HCT116 (cell line): ENCODE measurements at regions not wholly inside any gene's neighbourhood (a gene's known extent, or its start where the extent isn't known, plus 50 kb on each side); places are given as distances from the start of the nearest gene placed in this dataset.

Experiments
- ATAC-seq: fragments of 200-7000 bp; cut with Tn5 transposase; 2 replicates; pipeline ENCODE4 v1.9.1; 2020; ENCODE audit warnings: mild to moderate bottlenecking, moderate library complexity
- BruUV-seq: library from RNA; stranded (reverse); fragments of 400-500 nt; replicated peaks from 2 replicates; lab custom pipeline; 2021; lab: Mats Ljungman, UMichigan
- CTCF ChIA-PET: fragments of 300-600 bp; sonication (Branson Sonifier 250); formaldehyde crosslinking; loops from one replicate; lab custom pipeline; 2021; ENCODE audit warnings: antibody characterized with exemption; lab: Charles Lee
- POLR2A ChIA-PET: fragments of 300-600, 350-600 bp; sonication (Branson Sonifier 250); formaldehyde crosslinking; loops from one replicate; lab custom pipeline; 2021; ENCODE audit warnings: antibody characterized with exemption; lab: Charles Lee
- RAD21 ChIA-PET, 2 experiments: fragments of 300-600 bp; sonication (Branson Sonifier 250); formaldehyde crosslinking; loops; one replicate each; lab custom pipeline; 2023; ENCODE audit warnings: low total read pairs in 2 of 2; ENCODE audit not compliant: uncharacterized antibody in 2 of 2, unreplicated experiment in 2 of 2, low non-redundant PET in 1 of 2; lab: Charles Lee
- DNase-seq: peaks from one replicate; pipeline ENCODE4 v3.0.0-alpha.2; 2010; ENCODE audit warnings: low read depth, low spot score
- H2AFZ ChIP-seq: fragments of 200-600 bp; shearing (Covaris generic), sonication (generic); 2 replicates; pipeline ENCODE4 v1.6.1; 2017; ENCODE audit warnings: low read depth, mixed run types, mixed read lengths, antibody characterized with exemption, low read length; ENCODE audit not compliant: poor library complexity, severe bottlenecking
- H3K27ac ChIP-seq: 2 replicates; pipeline ENCODE4 v1.5.1; 2012; ENCODE audit warnings: low read depth, low read length
- H3K27me3 ChIP-seq: fragments of 200-600 bp; sonication (generic); 2 replicates; pipeline ENCODE4 v1.6.1; 2016; ENCODE audit warnings: mixed run types, low read length, mixed read lengths; ENCODE audit not compliant: insufficient read depth
- H3K36me3 ChIP-seq, 2 experiments: fragments of 200-500 bp in 1 of 2; fragments of 200-600 bp in 1 of 2; sonication (Bioruptor generic) in 1 of 2; sonication (generic) in 1 of 2; 2 replicates each; pipeline versions ENCODE4 v1.5.1 to v1.6.1; 2014 to 2016; ENCODE audit warnings: low read length in 2 of 2, inconsistent platforms in 1 of 2, mixed read lengths in 1 of 2, mixed run types in 1 of 2; ENCODE audit not compliant: insufficient read depth in 2 of 2, control insufficient read depth in 1 of 2
- H3K4me1 ChIP-seq, 2 experiments: fragments of 200-600 bp in 1 of 2; sonication (generic) in 1 of 2; 2 replicates each; pipeline versions ENCODE4 v1.5.1 to v1.6.1; 2012 to 2017; ENCODE audit warnings: low read length in 2 of 2, inconsistent platforms in 1 of 2, mild to moderate bottlenecking in 1 of 2, mixed read lengths in 1 of 2, mixed run types in 1 of 2, moderate library complexity in 1 of 2; ENCODE audit not compliant: insufficient read depth in 2 of 2, control insufficient read depth in 1 of 2
- H3K4me2 ChIP-seq: fragments of 200-600 bp; sonication (generic); 2 replicates; pipeline ENCODE4 v1.6.1; 2017; ENCODE audit warnings: mixed run types, low read length, mixed read lengths
- H3K4me3 ChIP-seq, 2 experiments: fragments of 200-600 bp in 1 of 2; sonication (generic) in 1 of 2; replicated peaks in 1 of 2; 2 replicates each; pipeline ENCODE4 v1.5.1; 2011 to 2016; ENCODE audit warnings: low read length in 2 of 2, control low read depth in 1 of 2, low read depth in 1 of 2, mild to moderate bottlenecking in 1 of 2, mixed read lengths in 1 of 2, mixed run types in 1 of 2
- H3K79me2 ChIP-seq: fragments of 200-600 bp; sonication (generic); 2 replicates; pipeline ENCODE4 v1.6.1; 2017; ENCODE audit warnings: mild to moderate bottlenecking, mixed run types, low read length, moderate library complexity, mixed read lengths; ENCODE audit not compliant: insufficient read depth
- H3K9ac ChIP-seq: fragments of 200-600 bp; sonication (generic); 2 replicates; pipeline ENCODE4 v1.6.1; 2016; ENCODE audit warnings: low read length, mixed read lengths
- H3K9me2 ChIP-seq: fragments of 200-600 bp; sonication (generic), shearing (Covaris generic); 2 replicates; pipeline ENCODE4 v1.6.1; 2017; ENCODE audit warnings: mixed run types, mild to moderate bottlenecking, moderate library complexity; ENCODE audit not compliant: insufficient read depth
- H3K9me3 ChIP-seq, 2 experiments: fragments of 200-500 bp in 1 of 2; fragments of 200-600 bp in 1 of 2; sonication (Bioruptor generic) in 1 of 2; sonication (generic) in 1 of 2; 2 replicates each; pipeline ENCODE4 v1.6.1; 2014 to 2017; ENCODE audit warnings: low read length in 2 of 2, mixed read lengths in 2 of 2, inconsistent platforms in 1 of 2, low read depth in 1 of 2, mild to moderate bottlenecking in 1 of 2, mixed run types in 1 of 2, moderate library complexity in 1 of 2; ENCODE audit not compliant: control insufficient read depth in 1 of 2, insufficient read depth in 1 of 2
- H4K20me1 ChIP-seq: fragments of 200-600 bp; sonication (generic), shearing (Covaris generic); 2 replicates; pipeline ENCODE4 v1.6.1; 2017; ENCODE audit warnings: mixed run types, mild to moderate bottlenecking, moderate library complexity; ENCODE audit not compliant: insufficient read depth
- CTCF ChIP-seq, 3 experiments: fragments of 200-600 bp in 1 of 3; sonication (generic) in 1 of 3; IDR thresholded peaks in 2 of 3; conservative IDR thresholded peaks in 1 of 3; 2 replicates each; pipeline ENCODE4 v1.5.1; 2012 to 2017; ENCODE audit warnings: low read depth in 2 of 3, low read length in 2 of 3, antibody characterized with exemption in 1 of 3, borderline replicate concordance in 1 of 3, control low read depth in 1 of 3, mild to moderate bottlenecking in 1 of 3, mixed read lengths in 1 of 3, mixed run types in 1 of 3, moderate library complexity in 1 of 3; ENCODE audit not compliant: insufficient read depth in 1 of 3
- EZH2 ChIP-seq: fragments of 200-600 bp; sonication (generic); IDR thresholded peaks from 2 replicates; pipeline ENCODE4 v1.6.1; 2017; ENCODE audit warnings: antibody characterized with exemption, mixed run types
- EZH2phosphoT487 ChIP-seq: fragments of 200-600 bp; IDR thresholded peaks from 2 replicates; pipeline ENCODE4 v1.6.1; 2018; ENCODE audit warnings: antibody characterized with exemption, borderline replicate concordance
- JUND ChIP-seq: IDR thresholded peaks from 2 replicates; pipeline ENCODE4 v1.6.1; 2012
- YY1 ChIP-seq: IDR thresholded peaks from 2 replicates; pipeline ENCODE4 v1.6.1; 2011; ENCODE audit warnings: low read length, low read depth, moderate library complexity, mild to moderate bottlenecking; ENCODE audit not compliant: insufficient replicate concordance; ENCODE audit errors: extremely low read depth
- ZBTB33 ChIP-seq: IDR thresholded peaks from 2 replicates; pipeline ENCODE4 v1.6.1; 2011; ENCODE audit warnings: mild to moderate bottlenecking, low read length, moderate library complexity; ENCODE audit not compliant: insufficient replicate concordance; ENCODE audit errors: extremely low read depth
- intact Hi-C: fragments of 100-400 bp; cut with micrococcal nuclease; formaldehyde crosslinking; loops from 2 replicates; pipeline ENCODE4 v1.10.0; 2022
- TF ChIP-seq, protein P1 (sequence below): IDR thresholded peaks from 2 replicates; pipeline ENCODE4 v1.6.1; 2012
- TF ChIP-seq, protein P2 (sequence below): IDR thresholded peaks from 2 replicates; pipeline ENCODE4 v1.6.1; 2012; ENCODE audit warnings: low read depth

- TF ChIP-seq CTCF (IDR thresholded peaks at IDR 0.05 in 2 of 3, conservative IDR thresholded peaks at IDR 0.05 in 1 of 3; ENCODE audit: borderline replicate concordance in 1 of 3, insufficient read depth in 1 of 3, low read depth in 2 of 3, low read length in 2 of 3) (no peak), ZBTB33 (no peak), YY1 (no peak), EZH2 (no peak), JUND (no peak), EZH2phosphoT487 (no peak)
- TF ChIP-seq, protein P1, sequence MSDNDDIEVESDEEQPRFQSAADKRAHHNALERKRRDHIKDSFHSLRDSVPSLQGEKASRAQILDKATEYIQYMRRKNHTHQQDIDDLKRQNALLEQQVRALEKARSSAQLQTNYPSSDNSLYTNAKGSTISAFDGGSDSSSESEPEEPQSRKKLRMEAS: no peak
- TF ChIP-seq, protein P2, sequence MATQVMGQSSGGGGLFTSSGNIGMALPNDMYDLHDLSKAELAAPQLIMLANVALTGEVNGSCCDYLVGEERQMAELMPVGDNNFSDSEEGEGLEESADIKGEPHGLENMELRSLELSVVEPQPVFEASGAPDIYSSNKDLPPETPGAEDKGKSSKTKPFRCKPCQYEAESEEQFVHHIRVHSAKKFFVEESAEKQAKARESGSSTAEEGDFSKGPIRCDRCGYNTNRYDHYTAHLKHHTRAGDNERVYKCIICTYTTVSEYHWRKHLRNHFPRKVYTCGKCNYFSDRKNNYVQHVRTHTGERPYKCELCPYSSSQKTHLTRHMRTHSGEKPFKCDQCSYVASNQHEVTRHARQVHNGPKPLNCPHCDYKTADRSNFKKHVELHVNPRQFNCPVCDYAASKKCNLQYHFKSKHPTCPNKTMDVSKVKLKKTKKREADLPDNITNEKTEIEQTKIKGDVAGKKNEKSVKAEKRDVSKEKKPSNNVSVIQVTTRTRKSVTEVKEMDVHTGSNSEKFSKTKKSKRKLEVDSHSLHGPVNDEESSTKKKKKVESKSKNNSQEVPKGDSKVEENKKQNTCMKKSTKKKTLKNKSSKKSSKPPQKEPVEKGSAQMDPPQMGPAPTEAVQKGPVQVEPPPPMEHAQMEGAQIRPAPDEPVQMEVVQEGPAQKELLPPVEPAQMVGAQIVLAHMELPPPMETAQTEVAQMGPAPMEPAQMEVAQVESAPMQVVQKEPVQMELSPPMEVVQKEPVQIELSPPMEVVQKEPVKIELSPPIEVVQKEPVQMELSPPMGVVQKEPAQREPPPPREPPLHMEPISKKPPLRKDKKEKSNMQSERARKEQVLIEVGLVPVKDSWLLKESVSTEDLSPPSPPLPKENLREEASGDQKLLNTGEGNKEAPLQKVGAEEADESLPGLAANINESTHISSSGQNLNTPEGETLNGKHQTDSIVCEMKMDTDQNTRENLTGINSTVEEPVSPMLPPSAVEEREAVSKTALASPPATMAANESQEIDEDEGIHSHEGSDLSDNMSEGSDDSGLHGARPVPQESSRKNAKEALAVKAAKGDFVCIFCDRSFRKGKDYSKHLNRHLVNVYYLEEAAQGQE: no peak
- TF ChIP-seq, all 23 proteins: peak for 0
- H3K9me3 ChIP-seq: peaks cover 22% of the 10 kb centered on the region in 2 experiments; a peak in 2 of 4 replicates
- ATAC-seq (no peak), DNase-seq (no peak)
- ChIA-PET RAD21 (no interaction called here), POLR2A (no interaction called here), CTCF (no interaction called here)
- H3K9me2 ChIP-seq: no peaks in the 10 kb centered on the region
- H3K27ac ChIP-seq: no peak overlapping the region
- H3K9ac ChIP-seq: no peak overlapping the region
- no peak overlapping the region for H3K4me3 ChIP-seq
- no peak overlapping the region for H3K4me2 ChIP-seq
- H2AFZ ChIP-seq: no peak overlapping the region
- H3K27me3 ChIP-seq: no peaks in the 10 kb centered on the region
- no peaks in the 10 kb centered on the region for H3K79me2 ChIP-seq
- intact Hi-C loops: no loop called here
- H4K20me1 ChIP-seq: no peaks in the 10 kb centered on the region
- no peaks in the 10 kb centered on the region for H3K4me1 ChIP-seq
- no peaks in the 10 kb centered on the region for H3K36me3 ChIP-seq
- BruUV-seq: no TSS peak
Observed at GRCh38 chr3:74124782-74125181, 489.7 kb downstream of the CNTN3 start.
